GM03348 (cell line): ENCODE measurements at regions not wholly inside any gene's neighbourhood (a gene's known extent, or its start where the extent isn't known, plus 50 kb on each side); places are given as distances from the start of the nearest gene placed in this dataset.
A peak's percentile ranks its signal among the peaks of the same experiment; 100 is the strongest.
"Not testable (repeated sequence)": the region's sequence is repeated elsewhere in the genome, so short reads cannot be mapped to it uniquely, and the experiment has no call there.

ENCODE experiments used
- DNase-seq: peaks from one replicate; pipeline ENCODE4 v3.0.0; 2012; ENCODE audit warnings: low spot score

DNA sequence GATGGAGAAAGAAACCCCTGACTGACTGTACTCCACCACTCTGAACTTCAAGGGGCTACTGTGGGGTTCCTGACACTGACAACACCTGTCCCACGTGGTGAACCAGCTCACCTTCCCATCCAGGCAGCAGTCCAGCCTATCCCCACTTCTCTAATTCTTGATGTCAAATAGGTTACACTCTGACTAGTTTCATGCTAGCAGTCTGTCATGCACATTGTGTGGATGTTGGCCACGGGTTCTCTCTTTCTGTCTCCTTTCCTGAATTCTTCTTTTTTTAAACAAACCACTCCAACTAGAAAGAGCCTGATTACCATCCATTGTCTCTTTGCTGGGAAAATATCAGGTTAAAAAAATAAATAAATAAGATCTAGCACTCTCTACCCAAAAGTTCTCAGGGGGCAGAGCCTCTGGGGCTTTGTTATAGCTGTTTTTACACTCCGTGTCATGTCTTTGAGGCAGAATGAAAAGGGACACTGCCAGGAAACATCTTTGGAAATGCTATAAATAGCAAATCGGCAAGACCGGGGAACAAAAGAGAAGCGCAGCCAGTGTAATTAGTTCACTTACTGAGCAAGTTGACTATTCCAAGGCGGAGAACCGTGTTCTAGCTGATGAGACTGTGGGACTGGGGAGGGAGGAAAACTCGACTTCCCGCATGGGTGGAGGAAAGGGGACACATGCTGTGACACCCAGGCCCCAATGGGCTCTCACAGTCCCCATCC is 356.1 kb downstream of the OMA1 start:
- DNase-seq: no peak

DNA sequence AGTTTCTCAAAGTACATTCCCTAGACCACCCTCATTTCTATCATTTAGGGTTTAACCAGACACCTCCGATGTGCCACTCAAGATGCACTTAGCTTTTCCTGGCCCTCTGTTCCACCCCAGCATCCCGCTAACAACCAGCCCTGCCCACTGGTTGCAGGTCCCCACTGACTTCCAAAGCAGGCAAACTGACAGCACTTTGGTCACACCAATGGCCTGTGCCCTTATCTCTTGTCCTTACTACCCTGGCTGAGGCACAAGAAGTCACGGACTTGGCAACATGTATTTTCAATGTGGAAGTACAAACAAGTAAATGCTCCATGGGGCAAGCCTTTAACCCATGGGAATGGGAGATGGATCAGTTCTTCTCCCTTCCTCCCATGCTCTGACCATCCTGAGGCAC is 357.1 kb downstream of the OMA1 start:
- DNase-seq: no peak

DNA sequence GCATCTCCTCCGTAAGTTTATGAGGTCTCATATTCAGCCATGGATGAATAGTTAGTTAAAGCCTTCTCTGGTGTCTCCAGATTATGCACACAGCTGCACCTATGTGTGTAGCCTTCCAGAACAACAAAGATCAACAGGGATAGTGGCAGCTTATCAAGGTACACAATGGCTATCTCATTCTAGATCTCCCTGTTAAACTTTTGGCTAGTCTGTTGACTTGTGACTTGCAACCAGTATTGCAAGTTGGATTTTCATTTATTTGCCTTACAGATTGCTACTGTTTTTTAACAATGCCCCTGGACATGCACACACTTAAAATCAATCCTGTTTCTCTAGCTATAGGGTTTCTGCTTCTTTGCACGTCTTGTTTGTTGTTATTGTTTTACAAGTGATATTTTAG is 363.2 kb downstream of the OMA1 start:
- no peak for DNase-seq

DNA sequence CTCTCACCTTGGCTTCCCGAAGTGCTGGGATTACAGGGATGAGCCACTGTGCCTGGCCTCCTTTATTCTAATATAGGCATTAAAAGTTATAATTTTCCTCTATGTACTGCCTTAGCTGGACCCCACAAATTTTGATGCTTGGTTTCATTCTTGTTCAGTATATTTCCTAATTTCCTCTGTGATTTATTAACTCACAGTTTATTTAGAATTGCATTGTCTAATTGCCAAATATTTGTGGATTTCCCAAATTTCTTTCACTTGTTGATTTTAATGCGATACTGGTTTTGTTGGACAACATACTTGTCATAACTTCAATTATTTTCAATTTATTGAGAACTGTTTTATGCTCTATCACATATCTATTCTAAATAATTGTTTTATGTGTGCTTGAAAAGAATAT is 366.0 kb downstream of the OMA1 start:
- no peak for DNase-seq

DNA sequence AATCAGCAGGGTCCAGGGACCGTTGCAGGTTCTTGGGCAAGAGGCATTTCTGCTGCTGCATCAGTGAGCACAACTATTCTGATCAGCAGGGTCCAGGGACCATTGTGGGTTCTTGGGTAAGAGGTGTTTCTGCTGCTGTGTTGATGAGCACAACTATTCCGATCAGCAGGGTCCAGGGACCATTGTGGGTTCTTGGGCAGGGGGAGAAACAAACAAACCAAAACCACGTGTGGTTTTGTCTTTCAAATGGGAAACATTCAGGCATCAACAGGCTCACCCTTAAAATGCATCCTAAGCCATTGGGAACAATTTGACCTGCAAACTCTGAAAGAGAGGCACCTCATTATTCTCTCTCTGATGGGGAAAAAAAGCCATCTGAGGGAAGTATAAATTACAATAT is 377.4 kb downstream of the OMA1 start:
- not testable (repeated sequence) for DNase-seq

DNA sequence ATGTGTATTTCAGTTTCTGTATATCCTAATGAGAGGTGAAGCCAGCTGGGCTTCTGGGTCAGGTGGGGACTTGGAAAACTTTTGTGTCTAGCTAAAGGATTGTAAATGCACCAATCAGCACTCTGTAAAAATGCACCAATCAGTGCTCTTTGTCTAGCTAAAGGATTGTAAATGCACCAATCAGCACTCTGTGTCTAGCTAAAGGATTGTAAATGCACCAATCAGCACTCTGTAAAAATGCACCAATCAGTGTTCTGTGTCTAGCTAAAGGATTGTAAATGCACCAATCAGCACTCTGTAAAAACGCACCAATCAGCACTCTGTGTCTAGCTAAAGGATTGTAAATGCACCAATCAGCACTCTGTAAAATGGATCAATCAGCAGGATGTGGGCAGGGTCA is 379.4 kb downstream of the OMA1 start:
- DNase-seq: not testable (repeated sequence)

DNA sequence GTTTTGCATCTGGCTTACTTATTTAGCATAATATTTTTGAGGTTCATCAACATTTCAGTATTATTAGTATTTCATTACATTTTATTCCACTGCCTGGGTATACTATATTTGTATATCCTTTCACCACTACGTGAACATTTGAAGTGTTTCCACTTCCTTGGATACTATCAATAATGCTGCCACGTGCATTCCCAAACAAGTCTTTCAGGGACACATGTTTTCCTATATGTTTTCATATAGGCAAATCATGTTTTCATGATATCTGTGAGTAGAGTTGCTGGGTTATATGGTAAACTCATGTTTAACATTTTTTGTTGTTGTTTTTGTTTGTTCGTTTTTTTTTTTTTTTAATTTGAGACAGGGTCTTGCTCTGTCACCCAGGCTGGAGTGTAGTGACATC is 380.1 kb downstream of the OMA1 start:
- DNase-seq: no peak

DNA sequence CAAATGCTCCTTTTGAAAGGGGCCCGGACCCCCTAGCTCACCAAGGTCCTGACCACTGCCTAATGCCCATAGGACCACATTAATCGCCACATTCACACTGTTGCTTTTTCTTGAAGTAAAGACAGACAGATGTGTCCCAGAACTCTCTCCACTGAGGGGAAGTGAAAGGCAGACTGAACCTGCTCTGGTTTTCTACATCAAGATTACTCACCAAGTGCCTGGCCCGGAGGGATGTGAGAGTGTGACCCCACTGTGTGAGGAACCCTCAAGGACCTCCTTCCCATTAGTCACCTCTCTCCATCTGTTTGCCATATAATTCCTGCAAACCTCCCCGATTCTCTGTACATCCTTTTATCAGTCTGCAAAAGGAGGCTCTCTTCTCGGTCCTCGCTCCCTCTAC is 381.5 kb downstream of the OMA1 start:
- no peak for DNase-seq

DNA sequence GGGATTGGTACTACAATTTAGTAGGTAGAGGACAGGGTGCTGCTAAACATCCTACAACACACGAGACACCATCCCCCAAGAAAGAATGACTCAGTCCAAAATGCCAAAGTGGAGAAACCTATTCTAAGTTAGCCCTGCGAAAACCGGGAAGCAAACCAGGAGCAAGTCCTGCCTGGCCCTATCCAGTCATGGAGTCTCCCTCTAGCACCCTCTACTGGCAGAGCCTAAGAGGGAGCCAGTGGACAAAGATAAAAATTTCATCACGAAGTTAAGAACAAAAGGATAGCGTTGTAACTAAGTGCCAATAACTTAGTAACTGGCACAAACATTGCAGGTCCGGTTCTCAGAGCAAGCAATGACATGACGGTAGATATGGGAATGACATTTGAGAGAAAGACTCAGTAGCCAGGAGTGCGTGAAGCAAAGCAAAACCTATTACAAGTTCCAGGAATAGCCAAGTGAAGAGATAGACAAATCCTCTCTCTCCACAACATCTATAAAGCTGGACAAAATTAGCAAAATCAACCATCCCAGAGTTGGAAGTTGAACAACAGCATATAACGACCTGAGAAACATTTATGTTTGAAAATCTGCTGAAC is 383.5 kb downstream of the OMA1 start:
- peak; percentile 69 for DNase-seq

DNA sequence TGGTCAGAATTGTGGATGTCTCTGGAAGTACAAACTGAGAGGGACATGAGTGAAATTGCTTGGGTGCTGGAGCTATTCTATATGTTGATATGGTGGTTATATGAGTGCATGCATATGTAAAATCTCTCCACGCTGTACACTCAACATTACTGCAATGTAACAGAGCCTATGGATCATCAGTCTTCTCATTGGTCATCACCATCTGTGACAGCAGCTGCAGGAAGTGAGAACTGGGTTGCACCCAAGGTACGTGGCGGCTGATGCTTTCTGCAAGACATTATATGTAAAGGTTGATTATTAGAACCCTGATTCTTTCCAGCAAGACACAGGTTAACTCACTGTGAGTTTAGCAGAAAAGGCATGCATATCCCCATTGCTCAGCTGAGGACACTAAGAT is 387.1 kb downstream of the OMA1 start:
- no peak for DNase-seq

DNA sequence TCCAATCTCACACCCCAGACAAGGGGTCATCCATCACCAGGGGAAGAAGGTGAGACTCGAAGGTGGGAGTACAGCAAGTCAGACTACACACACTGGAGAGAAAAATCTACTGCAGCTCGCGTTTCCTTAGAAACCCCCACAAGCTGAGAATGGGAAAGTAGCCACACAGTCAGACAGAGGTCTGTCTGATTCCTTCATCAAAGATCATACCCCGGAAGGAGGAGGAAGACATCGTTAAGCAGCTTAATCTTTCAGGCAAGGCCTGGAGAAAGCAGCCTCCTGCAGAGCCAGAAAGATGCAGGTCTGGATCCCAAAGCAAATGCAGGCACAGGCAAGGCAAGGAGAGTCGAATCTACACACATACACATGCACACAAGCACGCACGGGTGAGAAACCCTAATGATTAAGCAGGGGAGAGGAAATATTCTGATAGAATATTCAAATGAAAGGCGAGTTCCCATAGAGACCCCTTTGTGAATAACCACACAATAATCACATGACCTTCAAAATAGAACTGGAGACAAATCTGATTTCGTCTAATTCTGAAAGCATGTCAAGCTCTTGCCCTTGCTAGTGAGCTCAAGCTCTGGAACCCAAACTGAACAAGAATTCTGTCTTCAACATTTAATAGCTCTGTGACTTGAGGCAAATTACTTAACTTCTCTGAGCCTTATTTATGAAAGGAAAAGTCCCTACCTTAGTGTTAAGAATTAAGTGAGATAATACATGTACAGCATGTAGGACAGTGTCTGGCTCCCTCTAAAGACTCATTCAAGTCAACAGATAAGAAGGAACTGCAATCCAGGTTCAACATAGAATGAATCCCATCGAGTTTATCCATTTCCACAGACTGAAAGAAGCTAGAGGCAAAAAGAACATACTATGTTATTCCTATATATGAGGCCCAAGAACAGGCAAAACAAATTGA is 387.8 kb downstream of the OMA1 start:
- no peak for DNase-seq

DNA sequence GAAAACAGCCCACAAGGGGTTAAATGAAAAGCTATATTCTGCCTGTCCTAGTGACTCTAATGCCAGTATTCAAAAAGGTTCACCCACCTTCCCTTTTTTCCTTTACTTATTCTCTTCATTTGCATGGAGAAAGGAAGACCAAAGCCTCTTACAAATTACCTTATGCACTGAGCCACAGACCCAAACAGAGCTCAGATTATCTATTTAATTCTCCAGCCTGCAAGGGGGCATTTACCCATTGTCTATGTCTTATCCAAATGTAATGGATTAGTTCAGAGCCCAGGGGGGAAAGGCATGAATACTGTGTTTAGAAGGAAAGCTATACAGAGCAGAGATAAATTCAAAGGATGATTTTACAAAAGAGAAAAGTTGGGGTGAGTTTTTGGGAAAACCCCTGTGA is 388.5 kb downstream of the OMA1 start:
- DNase-seq: no peak

DNA sequence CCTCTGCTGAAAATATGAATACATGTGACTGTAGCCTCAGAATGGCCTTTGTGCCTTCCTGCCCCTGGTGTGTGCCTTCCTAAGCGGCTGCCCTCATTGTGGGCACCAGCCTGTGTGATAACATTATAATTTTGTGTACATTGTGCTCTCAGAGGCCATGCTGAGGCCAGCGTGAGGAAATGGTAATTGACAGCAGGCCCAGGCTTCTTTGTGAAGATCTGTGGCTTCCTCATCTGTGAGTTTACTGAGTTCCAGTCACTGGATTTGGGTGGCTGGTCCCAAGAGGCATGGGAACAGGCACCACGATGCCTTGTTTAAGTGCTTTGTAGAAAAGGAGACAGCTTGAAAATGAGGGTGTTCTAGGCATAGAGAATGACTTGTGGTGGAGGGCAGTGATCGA is 389.3 kb downstream of the OMA1 start:
- DNase-seq: no peak

DNA sequence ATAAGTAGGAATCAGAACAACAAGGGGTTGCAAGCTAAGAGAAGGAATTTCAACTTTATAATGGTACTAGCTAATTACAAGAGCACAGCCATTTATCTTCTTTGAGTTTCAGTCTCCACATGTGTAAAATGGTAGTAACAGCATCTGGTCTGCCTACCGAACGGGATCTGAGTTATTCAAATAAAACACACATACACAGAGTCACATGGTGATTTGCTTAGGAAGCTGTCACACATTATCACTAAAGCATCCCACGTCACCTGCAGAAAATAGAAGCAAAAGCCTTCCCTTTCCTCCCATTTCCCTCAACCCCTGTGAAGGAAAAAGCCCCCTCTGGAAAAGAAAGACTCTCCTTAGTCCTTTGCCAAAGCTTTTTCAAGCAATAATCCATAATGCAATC is 389.7 kb downstream of the OMA1 start:
- no peak for DNase-seq

DNA sequence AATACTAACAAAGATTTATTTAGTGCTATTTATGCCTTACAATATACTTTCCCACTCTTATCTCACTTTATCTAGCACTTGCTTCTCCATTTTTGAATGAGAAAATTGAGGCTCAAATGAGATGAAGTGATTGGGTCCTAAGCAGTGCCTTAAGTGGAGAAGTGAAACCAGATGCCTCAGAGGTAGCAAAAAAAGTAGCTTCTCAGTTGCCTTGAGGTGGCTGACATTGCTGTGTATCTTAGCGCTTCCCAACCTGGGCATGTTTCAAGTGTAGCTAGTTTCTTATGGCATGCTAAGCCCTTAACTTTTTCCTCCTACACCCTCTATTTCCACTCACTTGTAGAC is 390.4 kb downstream of the OMA1 start:
- no peak for DNase-seq

DNA sequence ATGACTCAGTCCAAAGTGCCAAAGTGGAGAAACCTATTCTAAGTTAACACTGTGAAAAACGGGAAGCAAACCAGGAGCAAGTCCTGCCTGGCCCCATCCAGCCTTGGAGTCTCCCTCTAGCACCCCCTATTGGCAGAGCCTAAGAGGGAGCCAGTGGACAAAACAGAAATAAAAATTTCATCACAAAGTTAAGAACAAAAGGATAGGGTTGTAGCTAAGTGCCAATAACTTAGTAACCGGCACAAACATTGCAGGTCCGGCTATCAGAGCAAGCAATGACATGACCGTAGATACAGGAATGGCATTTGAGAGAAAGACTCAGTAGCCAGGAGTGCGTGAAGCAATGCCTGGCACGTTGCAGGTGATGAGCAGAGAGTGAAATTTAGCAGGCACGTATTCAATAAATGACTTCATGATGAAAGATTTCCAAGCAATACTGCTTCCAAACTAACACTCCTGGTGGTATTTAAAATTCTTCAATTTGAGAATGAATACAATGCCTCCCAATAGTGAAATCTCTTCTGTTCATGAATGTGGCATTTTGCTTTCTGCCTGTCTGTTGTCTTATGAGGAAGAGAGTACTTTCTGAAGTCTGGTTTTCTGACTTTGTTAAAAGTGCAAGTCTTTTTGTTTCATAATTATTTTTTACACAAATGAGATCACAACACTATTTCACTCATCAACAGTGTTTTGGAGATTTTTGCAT is 391.0 kb downstream of the OMA1 start:
- DNase-seq: no peak

DNA sequence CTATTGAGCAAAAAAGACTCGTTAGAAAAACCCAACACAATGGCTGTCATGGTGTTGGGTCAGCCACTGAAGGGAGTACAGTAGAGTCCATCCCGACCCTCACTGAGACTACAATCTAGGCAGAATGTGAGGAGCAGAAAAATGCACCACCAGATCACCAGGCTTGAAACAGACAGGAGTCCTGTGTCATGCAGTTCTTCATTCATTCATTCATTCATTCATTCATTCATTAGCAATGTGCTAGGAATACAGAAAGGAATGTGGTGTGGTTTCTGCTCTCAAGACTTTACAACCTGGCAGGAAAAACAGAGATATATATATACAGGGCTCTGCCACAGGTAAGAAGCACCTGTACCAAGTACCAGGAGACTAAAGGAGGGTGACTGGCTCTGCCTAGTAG is 392.3 kb downstream of the OMA1 start:
- DNase-seq: no peak

DNA sequence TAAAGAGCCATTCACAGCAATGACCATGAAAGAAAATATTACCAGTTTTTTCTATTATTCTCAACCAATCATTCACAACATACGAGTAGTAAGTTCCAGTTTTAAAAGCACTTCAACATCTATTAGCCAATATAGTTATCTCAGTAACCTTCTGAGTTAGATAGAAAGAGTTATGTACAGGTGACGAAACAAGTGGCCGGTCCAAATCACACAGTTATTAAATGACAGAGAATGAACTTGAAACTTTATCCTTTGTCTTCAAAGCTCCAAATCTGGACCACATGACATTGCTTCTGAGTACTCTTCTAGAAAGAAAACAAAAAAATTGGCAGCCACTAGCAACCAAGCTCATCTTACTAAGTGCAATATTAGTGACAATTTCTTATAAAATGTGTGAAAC is 393.8 kb downstream of the OMA1 start:
- no peak for DNase-seq

DNA sequence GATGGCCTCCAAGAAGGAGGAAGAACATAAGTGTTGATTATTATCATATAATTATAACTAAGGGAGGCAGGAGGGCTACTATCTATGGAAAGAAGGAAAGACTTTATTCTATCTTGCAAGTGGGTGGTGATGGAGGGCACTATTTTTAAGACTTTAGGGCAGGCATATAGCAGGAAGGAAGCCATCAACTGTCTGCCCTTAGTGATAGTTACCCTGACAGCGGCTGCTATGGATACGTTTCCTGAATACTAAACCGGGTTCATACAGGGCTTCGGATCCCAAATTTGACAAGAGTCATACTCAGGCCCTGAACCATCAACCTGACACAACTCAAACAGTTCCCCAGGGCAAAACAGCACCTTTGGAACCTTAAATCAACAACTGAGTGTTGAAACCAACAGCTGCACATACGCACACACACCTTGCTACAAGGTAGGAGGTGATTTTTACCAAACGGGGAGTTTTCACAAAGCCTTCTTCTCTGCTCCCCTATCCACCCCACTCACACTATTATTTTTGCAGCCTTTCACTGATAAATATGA is 397.2 kb downstream of the OMA1 start:
- DNase-seq: no peak

DNA sequence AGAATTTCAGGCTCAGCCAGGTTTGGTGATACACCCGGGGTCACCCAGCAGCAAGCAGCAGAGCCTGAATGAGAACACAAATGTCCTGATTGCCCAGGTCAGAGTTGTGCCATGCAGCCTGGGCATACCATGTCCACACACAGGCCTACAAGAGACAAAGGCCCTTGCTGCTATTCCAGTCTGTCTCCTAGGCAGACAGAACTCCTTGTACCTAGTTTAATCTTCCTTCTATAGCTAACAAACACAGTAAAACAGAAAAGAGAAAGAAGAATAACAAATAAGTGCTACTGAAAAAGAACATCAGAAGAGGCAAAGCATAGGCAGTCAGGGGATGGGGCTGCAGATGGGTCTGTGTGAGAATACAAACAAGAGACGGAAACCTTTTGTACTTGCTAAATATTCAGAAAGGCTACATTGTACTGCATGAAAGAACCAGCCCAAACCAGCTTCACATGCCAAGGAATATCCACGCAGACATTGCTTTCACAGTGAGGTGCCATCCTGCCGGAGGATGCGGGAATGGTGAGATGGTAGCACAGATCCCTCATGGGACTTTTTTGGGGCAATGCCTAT is 401.7 kb downstream of the OMA1 start:
- DNase-seq: no peak

DNA sequence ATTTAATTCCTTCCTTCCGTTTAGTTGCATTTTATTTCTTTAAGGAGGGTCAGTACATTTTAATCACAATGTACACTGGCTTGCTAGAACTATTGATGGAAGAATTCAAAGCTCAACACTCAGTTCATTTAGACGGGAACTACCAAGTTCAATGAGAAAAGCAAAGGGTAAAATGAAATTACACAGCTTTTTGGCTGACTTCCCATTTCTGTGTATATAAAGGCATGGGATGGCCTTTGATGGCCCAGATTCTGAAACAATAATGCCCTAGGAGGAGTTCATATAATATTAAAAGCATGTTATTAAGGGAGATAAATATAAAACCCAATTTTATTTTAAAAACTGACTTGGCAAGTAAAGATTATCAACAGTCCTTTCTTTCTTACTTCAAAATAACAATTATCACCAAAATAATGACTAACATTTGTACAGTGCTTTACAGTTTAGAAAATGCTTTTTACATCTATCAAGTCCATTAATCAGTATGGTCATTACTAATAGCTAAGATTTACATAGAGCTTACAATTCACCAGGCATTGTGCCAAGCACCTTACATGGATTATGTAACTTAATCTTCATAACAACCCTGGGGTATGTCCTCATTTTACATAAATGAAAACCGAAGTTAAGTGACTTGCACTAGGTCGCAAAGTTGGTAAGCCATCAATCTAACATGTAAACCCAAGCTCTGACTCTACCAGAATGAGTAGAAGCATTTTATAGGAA is 402.4 kb downstream of the OMA1 start:
- no peak for DNase-seq
